ENCODE measurements at regions not wholly inside any gene's neighbourhood (a gene's known extent, or its start where the extent isn't known, plus 50 kb on each side); places are given as distances from the start of the nearest gene placed in this dataset.

- TF ChIP-seq CTCF (IDR thresholded peaks at IDR 0.05): no peak
- no peak for TF ChIP-seq POLR2A (IDR thresholded peaks at IDR 0.05)
Observed at GRCh38 chr2:18787726-18788125, 198.4 kb upstream of the NT5C1B start.
